ENCODE measurements at regions not wholly inside any gene's neighbourhood (a gene's known extent, or its start where the extent isn't known, plus 50 kb on each side); places are given as distances from the start of the nearest gene placed in this dataset.

DNA sequence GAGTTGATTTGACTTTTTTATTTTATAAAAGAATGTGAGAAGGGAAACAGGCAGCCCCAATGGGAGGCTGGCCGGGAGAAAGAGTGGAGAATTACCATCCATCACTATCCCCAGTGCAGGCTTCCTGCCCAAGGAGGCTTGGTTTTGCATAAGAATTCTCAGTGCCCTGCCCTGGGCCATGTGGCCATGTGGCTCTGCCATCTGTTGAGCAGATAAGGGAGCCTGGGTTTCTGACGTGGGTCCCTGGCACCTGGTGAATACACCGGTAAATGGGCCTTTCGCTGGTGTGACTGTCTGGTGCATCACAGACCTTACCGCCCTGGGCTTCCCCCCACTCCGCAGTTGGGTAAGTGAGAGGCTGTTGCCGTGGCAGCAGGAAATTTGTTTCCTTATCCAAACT lies 54.5 kb upstream of the TMEM163 start:
- no peak for TF ChIP-seq ZNF433 (tag by site-specific recombination; IDR thresholded peaks at IDR 0.05; ENCODE audit: low read depth)
- TF ChIP-seq, protein P1, sequence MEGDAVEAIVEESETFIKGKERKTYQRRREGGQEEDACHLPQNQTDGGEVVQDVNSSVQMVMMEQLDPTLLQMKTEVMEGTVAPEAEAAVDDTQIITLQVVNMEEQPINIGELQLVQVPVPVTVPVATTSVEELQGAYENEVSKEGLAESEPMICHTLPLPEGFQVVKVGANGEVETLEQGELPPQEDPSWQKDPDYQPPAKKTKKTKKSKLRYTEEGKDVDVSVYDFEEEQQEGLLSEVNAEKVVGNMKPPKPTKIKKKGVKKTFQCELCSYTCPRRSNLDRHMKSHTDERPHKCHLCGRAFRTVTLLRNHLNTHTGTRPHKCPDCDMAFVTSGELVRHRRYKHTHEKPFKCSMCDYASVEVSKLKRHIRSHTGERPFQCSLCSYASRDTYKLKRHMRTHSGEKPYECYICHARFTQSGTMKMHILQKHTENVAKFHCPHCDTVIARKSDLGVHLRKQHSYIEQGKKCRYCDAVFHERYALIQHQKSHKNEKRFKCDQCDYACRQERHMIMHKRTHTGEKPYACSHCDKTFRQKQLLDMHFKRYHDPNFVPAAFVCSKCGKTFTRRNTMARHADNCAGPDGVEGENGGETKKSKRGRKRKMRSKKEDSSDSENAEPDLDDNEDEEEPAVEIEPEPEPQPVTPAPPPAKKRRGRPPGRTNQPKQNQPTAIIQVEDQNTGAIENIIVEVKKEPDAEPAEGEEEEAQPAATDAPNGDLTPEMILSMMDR (tag by site-specific recombination; IDR thresholded peaks at IDR 0.05), result no peak
- TF ChIP-seq ZNF596 (tag by site-specific recombination; IDR thresholded peaks at IDR 0.05), result no peak
- no peak for TF ChIP-seq ZNF426 (tag by site-specific recombination; IDR thresholded peaks at IDR 0.05)
- no peak for TF ChIP-seq ZFP69B (tag by site-specific recombination; IDR thresholded peaks at IDR 0.05)
- TF ChIP-seq ZNF132 (tag by site-specific recombination; IDR thresholded peaks at IDR 0.05; ENCODE audit: borderline replicate concordance), result no peak
- no peak for TF ChIP-seq ZNF140 (tag by site-specific recombination; IDR thresholded peaks at IDR 0.05)
- TF ChIP-seq ZNF24 (tag by site-specific recombination; IDR thresholded peaks at IDR 0.05), result no peak
- no peak for TF ChIP-seq ZBTB20 (tag by site-specific recombination; IDR thresholded peaks at IDR 0.05)
- no peak for TF ChIP-seq ZNF274 (IDR thresholded peaks at IDR 0.05; ENCODE audit: low read length)
- TF ChIP-seq ZNF274 (tag by site-specific recombination; IDR thresholded peaks at IDR 0.05; ENCODE audit: borderline replicate concordance), result no peak
- no peak for TF ChIP-seq ZNF544 (tag by site-specific recombination; IDR thresholded peaks at IDR 0.05)

Data from HEK293 (cell line).